Stimulated activated CD8-positive, alpha-beta memory T cell treated with anti-CD3 and anti-CD28 coated beads, Interleukin-4, amount 100 ng/mL, for 4 hours (primary cell): ENCODE measurements at regions not wholly inside any gene's neighbourhood (a gene's known extent, or its start where the extent isn't known, plus 50 kb on each side); places are given as distances from the start of the nearest gene placed in this dataset.
"Not testable (repeated sequence)": the region's sequence is repeated elsewhere in the genome, so short reads cannot be mapped to it uniquely, and the experiment has no call there.

Experiments
- DNase-seq, 2 donors: peaks; one replicate each; pipeline ENCODE4 v3.0.0-alpha.2; 2020; ENCODE audit warnings: low read depth in 2 of 2, low spot score in 1 of 2

DNA sequence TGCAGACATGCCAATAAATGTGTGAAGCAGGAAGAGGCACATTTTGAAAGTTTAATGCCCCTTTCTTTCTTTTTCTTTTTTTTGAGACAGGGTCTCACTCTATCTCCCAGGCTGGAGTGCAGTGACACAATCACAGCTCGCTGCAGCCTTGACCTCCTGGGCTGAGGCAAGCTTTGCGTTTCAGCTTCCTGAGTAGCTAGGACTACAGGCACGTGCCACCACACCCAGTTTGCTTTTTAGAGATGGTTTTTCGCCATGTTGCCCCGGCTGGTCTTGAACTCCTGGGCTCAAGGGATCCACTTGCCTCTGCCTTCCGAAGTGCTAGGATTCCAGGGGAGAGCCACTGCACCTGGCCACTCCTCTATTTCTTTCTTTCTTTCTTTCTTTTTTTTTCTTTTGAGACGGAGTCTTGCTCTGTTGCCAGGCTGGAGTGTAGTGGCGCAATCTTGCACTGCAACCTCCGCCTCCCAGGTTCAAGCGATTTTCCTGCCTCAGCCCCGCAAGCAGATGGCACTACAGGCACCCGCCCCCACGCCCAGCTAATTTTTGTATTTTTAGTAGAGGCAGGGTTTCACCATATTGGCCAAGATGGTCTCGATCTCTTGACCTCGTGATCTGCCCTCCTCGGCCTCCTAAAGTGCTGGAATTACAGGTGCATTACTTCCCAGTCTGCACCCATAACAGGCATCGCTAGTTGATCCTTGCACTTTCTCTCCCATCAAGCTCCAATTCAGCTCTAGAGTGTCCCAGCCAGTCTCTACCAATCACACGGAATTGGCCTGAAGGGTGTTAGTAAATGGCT lies 77.5 kb upstream of the RUNX3 start:
- not testable (repeated sequence) for DNase-seq

DNA sequence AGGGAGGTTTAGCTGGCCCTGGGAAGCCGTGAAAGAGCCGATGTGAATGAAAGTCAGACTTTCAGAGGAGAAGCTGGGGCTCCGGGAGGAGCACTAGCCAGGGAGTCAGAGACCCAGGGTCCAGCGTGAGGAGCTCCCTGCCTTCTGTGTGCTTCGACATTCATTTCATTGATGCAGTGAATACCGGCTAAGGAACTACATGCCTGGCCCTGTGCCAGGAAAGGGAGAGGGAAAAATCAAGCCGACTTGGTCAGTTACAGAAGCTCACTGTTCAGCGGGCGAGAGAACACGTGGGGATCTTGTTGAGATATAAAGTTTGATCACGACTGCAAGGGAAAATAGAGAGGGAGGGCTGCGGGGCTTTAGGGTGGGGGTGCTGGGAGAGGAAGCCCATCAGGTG lies 76.7 kb upstream of the RUNX3 start:
- no peak for DNase-seq

DNA sequence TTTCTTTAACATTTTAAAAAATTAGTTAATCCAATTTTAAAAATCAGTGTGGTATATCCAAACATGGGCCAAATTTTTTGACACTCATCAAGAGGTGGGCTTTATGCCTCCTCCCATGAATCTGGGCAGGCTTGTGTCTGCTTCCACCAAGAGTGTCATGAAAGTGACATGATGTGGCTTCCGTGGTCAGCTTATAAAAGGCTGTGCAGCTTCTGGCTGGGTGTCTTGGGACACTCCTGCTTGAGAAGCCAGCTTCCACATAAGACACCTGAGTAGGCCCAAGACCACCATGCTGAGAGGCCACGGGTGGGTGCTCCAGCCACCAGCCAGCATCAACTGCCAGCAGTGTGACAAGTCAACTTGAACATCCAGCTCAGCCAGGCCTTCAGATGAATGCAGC lies 74.3 kb upstream of the RUNX3 start:
- no peak for DNase-seq

DNA sequence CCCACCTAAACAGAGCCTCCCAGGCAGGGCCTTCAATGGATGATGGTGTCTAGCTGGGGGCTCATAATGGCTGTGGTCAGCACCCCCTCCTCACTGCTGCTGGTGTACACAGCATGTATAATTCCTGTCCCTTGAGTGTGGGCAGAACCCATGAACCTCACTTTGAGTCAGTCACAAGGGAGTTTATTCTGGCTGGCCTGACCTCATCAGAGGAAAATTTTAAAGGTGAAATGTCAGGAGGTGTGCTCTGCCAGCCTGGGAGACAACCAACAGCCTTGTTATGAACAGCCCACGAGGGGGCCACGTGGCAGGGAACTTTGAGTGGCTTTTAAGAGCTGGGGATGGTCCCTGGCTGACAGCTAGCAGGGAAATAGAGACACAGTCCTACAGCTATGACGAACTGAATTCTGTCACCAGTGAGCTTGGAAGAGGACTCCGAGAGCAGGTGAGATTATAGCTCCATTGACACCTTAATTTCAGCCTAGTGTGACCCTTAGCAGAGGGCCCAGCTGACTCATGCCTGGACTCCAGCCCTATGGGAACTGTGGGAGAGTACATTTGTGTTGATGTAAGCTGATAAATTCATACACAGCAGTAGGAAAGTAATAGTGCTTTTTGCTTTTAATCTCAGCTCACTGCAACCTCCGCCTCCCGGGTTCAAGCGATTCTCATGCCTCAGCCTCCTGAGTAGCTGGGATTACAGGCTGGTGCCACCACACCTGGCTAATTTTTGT lies 73.5 kb upstream of the RUNX3 start:
- peak in 1 of 2 donors; percentile 31 for DNase-seq

DNA sequence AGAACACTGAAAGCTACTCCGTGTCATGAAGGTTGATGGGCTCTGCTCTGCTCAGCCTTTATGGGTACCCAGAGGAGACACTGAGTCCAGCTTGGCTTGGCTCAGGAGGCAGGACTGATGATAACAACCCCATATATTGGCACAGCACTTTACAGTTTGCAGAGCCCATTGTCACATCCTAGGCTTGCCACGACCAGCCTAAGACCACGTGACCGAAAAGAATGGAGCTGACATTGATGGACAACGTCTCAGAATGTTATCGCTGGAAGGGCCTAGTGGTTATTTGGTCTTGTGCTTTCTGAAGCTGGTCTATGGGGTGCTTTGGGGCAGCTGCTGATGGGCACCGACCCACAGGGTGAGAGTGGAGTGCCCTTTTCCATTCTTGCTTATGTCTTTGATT lies 72.9 kb upstream of the RUNX3 start:
- DNase-seq: no peak

DNA sequence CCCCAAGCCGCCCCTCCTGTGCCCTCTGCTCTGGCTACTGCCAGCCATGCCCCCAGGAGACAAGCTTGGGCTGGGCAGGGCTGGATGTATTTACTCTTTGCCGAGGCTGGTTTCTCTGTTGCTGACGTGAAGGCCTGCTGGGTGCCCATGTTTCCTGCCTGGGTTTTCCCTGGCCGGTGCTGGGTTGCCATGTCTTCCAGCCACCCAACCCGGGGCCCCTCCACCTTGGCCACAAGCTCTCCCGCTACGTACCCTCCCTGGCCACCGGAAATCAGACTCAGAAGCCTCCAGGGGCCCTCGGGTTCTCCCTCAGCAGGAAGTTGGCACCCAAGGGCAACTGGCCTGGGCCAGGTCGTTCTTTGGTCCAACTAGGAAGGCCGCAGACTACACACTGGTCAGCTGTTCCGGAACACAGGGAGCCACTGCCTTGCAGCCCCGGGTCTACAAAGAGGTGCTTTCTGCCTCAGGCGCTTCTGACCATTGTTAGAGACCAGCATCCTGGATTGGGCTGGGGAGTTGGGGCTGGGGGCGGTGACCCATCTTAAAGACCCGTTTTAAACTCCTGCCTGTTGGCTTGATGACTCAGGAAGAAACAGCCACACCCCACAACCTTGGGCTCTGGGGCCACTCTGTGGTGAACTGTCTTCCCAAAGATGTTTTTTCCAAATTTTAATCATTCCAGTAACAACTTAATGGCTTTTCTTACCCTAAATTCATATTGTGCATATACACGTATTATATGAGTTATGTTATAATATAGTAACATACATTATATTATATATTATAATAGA lies 71.2 kb upstream of the RUNX3 start:
- DNase-seq: no peak

DNA sequence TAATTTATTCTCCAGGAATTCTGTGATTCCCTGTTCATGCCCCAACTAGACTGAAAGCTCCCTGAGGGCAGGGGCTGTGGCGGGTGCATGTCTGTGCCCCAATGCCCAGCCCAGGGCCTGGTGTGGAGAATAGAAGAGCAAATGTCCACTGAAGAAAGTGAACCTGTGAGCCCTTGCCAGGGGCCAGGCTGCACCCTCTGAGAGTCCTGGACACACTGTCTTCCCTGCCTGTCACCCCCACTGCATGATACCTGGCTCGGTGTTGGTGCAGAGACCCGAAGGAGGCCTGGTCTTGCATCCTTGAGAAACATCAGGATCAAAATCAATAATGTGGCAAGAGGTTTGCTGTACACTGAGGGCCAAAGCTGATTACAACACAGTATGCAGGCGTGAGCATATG lies 69.8 kb upstream of the RUNX3 start:
- DNase-seq: no peak

DNA sequence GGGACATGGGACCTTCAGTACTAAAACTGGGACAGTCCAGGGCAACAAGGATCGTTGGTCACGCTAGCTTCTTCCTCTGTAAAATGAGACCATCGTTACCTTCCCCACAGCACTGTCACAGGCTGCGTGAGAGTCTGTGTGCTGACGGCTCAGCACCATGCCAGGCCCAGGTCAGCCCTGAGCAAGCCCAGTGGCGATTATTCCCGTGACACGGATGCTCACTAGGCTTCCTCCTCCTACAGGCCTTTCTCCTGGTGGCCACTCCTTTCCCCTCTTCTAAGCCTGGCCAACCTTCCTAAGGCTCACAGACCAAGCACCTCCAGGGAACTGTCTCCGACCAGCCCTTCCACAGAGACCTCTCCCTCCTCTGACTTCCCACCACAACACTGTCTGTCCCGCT lies 69.3 kb upstream of the RUNX3 start:
- DNase-seq: no peak

DNA sequence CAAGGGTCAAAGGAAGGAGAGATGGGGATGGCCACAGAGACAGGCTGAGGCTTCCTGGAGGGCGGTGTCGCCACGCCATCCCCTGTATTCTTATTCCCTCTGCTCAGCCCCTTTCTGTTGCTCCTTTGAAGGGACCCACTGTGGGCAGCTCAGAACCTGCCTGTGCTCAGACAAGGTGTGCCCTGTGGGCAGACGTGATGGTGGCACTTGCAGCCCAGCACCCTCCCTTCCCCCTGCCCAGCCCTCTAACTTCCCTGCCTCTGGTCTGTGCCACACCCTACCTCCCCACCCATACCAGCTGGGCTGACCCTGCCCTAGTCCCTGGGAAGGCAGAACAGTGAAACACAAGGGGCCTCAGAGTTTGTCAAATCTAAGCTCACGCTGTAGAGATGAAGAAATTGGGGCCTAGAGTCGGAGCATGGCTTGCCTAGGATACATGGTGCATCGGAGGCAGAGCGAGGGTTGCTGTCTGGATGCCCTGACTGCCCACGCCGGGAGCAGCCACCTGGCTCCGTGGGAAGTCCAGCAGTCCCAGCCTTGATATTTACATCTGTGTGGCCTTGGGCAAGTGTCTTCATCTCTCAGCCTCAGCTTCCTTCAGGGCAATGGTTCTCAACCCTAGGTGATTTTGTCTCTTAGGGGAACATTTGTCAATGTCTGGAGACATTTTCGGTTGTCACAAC lies 68.6 kb upstream of the RUNX3 start:
- no peak for DNase-seq

DNA sequence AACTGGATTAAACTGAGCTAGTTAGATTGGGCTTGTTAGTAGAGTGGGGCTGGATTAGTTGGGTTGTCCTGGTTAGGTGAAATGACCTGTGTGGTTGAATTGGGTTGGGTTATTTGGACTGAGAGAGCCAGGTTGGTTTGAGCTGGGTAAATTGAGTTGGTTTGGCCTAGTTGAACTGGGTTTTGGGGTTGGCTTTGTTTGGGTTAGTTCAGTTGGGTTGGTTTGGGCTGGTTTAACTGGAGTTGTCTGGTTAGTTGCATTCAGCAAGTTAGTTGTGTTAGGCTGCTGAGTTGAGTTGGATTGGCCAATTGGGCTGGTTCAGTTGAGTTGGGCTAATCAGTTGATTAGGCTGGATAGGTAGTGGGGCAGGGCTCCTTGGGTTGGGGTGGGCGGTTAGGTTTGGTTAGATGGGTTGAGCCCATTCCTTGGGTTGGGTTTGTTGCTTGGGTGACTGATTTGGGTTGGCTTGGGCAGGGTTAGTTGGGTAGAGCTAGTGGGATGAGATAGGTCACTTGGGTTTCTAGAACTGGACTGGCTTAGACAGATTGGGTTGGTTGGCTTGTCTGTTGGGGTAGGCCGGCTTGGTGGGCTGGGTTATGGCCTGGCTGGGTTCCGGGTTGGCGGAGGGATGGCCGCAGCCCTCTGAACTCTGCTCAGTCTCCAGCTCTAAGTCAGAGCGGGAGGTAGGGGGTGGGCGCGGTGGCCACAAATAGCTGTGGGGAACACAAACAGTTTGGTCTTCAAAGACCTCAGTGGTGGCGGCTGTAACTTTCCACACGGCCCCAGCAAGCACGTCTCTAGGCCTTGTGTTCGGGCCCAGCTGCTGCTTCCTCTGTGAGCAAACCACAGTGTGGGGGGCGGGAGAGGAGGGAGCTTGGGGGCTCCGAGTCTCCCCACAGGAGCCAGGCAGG lies 67.2 kb upstream of the RUNX3 start:
- peak in 1 of 2 donors; percentile 54 for DNase-seq

DNA sequence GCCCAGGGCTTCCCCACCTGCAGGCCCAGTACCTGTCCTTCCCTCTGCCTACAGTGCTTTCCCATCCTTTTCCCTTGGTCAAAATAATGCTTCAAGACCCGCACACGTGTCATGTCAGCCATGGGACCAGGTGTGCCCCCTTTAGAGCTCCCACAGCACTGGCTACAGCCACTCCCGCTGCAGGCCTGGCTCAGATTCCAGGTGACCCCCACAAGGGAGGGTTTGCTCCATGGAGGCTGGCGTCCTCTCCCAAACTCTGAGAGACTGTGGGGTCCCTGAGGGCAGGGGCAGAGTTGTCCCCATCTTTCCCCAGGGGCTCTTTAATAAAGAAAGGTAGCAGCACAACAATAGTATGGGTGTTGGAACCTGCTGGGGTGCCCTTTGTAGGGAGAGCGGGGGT lies 66.4 kb upstream of the RUNX3 start:
- DNase-seq: no peak

DNA sequence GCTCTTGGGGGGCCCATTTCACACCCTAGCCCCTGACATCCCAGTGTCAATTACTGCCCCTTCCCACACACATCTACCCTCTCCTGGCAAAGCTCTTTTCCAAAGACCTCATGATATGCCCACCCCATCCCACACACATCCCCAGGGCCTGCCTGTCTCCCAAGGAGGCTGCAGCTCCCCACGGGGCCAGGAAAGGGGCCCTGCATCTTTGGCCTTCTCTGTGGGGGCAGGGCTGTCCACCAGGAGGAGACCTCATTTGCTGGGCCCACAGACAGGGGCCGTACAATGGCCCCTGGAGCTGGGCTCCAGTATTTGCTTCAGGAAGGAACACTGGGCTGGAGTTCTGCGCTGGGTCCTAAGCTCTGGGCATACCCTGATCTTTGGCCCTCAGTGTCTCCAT lies 65.6 kb upstream of the RUNX3 start:
- DNase-seq: no peak

DNA sequence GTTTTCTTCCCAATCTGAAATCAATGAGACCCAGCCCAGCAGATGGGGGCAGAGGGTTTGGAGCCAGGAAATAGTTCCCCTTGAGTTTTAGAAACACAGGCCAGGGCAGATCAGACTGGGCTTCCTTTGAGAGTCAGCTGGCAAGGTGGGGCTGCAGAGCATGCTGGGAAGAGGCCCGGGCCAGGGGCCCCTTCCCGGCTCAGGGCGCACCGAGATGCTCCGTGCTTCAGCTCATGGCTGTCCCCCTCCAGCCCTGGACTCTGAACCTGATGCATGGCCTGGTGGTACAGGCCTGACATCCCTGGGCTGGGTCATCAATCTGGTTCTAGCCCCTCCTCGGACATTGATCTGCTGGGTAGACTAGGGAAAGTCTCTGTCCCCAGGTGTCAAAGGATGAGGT lies 65.1 kb upstream of the RUNX3 start:
- DNase-seq: no peak

DNA sequence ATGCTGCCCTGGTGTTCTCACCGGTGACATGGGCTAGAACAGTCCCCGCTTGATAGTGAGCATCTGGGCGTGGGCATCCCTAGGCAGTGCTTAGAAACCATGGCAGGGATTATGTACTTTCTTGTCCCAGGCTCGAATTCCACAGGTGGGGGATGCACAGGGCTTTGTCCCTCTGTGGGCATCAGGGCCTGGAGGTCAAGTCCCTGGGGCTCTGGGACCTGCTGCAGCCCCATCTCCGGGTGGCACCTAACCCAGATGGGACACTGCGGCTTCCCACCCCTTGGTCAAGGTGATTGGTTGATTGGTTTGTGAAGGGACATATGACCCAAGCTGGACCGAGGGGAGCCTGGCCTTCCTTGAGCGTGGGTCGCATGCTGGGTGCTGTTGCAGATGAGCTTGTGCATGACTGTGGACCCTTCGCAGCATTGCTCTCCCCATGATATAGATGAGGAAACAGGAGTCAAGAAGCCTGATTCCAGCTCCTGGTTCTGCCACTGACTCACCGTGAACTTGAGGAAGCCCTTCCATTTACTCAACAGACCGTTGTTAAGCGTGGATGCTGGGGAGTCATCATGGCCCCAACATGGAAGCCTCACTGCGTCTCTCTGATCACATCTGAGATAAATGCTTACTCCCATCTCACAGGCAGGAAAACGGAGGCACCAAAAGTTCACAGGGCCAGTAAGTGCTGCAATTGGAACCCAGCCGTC lies 64.0 kb upstream of the RUNX3 start:
- no peak for DNase-seq

DNA sequence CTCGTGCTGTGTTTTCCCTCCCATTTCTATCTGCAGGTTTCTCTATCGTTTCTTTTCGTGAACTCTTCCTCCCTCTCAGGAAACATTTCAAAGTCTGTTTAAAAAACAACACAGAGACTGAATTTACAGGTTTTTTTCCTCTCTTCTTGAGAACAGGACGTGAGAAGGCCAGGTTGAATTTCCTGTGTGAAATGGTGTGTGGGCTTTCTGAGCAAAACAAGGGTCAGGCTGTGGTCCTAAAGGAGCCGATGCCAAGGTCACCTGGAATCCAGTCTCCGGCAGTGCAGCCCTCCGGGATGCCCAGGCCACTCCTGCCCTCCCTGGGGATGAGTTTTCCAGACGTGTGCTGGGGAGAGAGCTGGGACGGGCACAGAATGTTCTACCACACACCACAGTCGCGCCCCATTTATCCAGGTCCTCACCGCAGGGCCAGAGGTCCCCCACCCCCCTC lies 62.7 kb upstream of the RUNX3 start:
- DNase-seq: no peak

DNA sequence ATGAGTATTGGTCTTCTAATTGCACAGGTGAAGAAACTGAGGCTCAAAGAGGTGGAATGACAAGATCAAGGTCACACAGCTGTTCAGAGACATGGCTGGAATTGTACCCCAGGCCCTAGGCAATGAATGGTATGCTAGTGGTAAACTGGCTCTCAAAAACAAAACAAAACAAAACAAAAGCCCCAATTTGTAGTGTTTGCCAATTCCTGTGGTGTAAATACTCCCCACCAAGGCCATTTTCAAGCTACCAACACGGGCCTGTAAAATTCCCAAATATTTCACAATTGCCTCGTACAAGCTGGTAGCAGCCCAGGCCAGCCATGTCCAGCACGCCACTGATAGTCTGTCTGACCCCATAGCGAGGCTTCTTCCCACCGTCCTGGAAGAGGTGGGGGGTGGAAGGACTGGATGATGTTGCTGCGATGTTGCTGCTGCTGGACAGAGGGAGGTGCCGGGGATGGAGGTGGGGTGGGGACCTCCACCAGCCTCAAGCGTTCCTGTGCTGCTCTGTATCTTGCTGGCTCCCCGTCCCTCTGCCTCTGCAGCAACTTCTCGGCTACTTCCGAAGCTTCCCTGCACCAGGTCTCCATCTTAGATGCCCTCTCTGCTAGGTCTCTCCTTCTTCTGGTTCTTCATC lies 62.2 kb upstream of the RUNX3 start:
- DNase-seq: no peak

DNA sequence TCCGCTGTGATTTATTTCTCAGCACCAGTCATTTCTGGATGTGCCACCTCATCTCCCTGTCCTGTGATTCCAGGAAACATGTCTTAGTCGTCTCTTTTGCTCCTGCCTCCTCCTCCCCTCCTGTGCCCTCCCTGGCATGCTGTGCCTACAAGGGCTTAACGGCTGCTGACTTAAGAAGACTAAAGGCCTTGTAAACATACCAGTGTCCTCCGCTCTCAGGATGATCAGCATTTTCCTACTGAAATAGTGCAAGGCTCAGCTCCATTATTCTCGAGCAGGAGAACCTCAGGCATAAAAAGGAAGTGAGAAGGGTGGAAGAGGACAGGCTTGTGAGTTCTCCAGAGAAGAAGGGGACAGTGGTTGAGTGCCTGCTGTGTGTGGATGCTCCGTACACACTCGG lies 61.6 kb upstream of the RUNX3 start:
- no peak for DNase-seq

DNA sequence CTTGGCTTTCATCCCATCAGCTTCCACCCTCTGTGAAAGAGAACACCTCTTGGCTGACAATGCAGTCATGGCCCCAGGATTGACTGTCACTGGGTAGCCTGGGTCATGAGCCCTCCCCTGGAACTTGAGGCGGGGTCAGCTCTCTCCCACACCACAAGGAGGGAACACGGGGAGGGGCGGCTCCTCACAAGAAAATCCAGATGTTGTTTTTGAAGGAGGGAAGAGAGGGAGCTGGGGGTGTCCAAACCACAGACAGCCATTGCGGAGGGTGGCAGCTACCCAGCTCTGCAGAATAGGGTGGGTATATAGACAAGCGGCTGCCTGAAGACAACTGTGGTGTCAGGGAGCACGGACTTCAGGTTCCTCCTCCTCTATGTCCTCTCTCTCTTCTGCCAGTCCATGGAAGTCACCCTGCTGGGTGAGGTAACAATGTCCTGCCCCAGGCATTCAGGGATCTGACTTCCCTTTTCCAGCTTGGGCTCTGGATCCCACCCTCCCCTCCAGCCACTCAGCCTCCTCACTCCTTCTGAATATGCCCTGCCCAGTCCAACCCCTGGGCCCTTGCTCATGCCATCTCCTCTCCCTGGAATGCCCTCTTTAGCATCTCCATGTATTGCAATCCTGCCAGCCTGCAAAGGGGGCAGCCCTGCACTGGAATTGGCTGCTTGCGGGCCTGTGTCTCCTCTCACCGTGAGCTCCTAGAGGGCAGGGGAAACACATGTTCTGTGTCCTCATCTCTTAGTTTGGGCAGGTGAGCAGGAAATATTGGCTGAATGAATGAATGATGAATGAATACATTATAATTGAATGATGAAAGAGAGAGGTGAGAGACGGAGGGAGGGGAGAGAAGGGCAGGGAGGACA lies 60.9 kb upstream of the RUNX3 start:
- no peak for DNase-seq
